GM18505 (cell line): ENCODE measurements at regions not wholly inside any gene's neighbourhood (a gene's known extent, or its start where the extent isn't known, plus 50 kb on each side); places are given as distances from the start of the nearest gene placed in this dataset.
"Not testable (repeated sequence)": the region's sequence is repeated elsewhere in the genome, so short reads cannot be mapped to it uniquely, and the experiment has no call there.

Source experiments
- ATAC-seq: cut with Tn5 transposase; IDR thresholded peaks from one replicate; pipeline ENCODE4 v1.9.1; 2021; ENCODE audit not compliant: unreplicated experiment
- POLR2A ChIP-seq: IDR thresholded peaks from 4 replicates; pipeline ENCODE4 v1.6.1; 2011; ENCODE audit warnings: borderline replicate concordance; ENCODE audit not compliant: insufficient read depth, insufficient read length; ENCODE audit errors: extremely low read depth

DNA sequence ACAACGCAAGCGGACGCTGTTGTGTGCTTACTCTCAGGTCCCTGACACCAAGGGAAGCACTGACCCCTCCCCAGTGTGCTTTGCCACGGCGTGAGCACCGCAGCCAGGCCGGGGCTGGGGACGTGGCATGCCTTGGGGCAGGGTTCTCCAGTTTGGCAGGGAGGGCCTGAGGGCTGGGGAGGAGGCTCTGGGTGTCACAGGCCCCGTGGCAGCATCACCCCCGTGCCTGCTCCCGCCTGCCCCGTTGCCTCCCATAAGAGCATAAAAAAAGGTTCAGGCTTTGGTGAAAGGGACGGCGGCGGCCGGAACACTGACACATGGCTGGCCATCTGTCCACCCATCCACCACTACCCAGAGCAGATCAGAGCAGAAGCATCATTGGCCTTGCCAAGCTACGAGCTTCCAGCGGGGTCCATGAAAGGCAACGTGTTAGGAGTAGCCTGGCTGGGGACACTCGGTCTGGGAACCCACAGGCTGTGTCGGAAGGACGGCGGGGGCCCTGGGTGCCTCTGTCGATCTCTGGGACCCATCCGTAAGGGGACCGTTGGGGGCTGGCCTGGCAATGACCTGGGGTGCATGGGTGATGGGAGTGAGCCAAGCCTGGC, 183.0 kb downstream of the IGLL1 start:
- no peak for ATAC-seq
- no peak for TF ChIP-seq POLR2A

GRCh38 chr22:23396362-23397007, 183.6 kb downstream of the IGLL1 start:
- no peak for TF ChIP-seq POLR2A
- ATAC-seq = no peak

DNA sequence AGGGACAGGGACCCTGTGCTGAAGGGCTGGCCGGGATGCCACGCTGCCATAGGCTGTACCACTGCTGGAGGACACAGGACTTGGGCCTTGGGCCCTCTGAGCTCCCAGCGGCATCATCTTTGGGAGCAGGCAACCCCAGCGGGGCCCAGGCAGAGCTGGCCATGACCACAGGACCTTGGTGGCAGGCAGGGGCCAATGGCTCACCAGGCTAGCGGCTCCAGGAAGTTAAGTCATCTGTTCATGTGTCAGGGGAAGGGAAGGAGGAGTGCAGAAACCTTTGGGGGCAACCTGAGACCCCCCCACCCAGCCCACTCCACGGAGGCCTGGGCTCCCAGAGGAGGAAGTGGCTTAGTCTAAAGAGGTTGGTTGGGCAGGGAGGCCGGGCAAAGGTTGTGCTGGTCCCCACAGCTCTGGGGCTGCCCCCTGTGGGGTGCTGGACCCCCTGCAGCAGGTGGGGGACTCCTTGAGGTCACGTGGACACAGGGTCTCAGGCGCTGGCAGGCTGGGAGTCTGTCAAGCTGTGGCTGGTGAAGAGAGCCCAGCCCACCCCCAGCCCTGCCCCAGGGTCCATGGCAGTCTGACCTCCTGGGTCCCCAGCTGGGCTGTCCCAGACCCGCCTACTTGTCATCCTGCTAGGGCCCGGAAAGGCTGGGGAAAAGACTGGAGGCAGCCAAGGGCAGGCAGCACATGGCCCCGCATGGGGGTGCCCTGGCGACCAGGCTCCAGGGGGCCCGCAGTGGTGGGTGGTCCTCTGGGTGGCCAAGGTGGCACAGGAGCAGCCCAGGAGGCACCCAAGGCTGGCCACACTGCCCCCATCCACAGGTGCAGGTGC, 184.3 kb downstream of the IGLL1 start:
- ATAC-seq = no peak

GRCh38 chr22:23394525-23395326, 185.4 kb downstream of the IGLL1 start:
- no peak for ATAC-seq
- no peak for TF ChIP-seq POLR2A

More for the DNA sequence above, 184.3 kb downstream of the IGLL1 start:
- TF ChIP-seq POLR2A = no peak

DNA sequence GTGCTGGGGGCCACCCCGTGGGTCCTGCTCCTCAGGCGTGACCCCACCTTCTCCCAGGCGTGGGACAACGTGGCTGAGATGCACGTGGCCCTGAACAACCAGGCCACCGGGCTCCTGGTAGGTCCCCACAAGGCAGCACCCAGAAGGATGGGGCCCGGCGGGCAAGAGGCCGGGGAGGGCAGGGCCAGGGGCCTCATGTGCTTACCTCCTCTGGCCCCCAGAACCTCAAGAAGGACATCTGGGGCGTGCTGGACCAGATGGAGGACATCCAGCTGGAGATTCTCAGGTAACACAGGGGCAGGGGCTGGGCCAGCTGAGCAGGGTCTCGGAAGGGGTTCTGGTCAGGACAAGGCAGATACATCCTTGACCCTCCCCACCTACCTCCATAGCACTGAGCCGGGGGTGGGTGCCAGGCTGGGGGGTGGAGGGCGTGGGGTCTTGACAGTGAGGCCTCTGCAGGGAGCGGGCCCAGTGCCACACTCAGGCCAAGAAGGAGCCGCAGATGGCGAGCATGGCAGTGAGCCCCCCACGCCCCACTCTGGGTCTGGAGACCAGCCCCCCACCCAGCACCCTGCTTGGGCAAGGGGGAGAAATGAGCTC, 186.3 kb downstream of the IGLL1 start:
- no peak for ATAC-seq
- TF ChIP-seq POLR2A = no peak

DNA sequence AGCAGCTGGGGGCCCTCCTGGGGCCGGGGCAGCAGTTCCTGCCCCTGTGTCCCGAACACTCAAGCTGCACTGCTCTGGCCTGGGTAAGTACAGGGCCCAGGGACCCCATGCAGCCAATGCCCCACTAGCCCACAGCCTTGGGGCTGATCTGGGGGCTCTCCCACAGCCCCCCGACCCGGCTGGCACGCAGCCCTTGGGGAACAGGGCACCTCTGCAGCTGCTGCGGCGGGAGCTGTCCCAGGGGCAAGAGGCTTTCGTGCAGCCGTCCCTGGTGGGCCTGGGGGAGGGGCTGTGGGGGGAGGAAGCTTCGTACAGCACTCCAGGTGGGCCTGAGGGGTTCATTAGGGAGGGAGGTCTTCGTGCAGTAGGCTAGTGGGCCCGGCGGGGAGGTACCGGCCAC, 186.9 kb downstream of the IGLL1 start:
- not testable (repeated sequence) for ATAC-seq

GRCh38 chr22:23392420-23393121, 187.5 kb downstream of the IGLL1 start:
- no peak for TF ChIP-seq POLR2A
- no peak for ATAC-seq

DNA sequence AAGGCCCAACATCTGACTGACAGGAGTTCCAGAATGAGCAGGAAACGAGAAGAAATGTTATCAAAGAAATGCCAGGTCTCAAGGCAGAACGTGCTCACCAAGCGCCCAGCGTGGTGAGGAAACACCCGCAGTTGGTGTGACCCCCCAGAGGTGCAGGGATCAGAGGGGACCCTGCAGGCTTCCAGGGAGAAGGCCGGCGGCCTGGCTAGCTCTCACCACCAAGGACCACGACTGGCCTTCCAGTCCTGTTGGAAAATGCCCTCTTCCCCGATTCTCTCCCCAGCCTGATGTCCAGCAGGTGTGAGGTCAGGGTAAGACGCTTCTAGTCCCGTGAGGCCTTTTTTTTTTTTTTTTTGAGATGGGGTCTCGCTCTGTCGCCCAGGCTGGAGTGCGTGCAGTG, 189.1 kb downstream of the IGLL1 start:
- no peak for ATAC-seq
- TF ChIP-seq POLR2A = no peak

- no peak for ATAC-seq
- no peak for TF ChIP-seq POLR2A
Measured at GRCh38 chr22:23389271-23390071, 190.6 kb downstream of the IGLL1 start.

- TF ChIP-seq POLR2A = no peak
- no peak for ATAC-seq
Measured at GRCh38 chr22:23388517-23388890, 191.6 kb downstream of the IGLL1 start.

- ATAC-seq = no peak
- no peak for TF ChIP-seq POLR2A
Measured at GRCh38 chr22:23387827-23388516, 192.1 kb downstream of the IGLL1 start.
